HUES6 (cell line): ENCODE measurements at regions not wholly inside any gene's neighbourhood (a gene's known extent, or its start where the extent isn't known, plus 50 kb on each side); places are given as distances from the start of the nearest gene placed in this dataset.

ENCODE experiments used
- H3K27ac ChIP-seq: 2 replicates; pipeline ENCODE4 v1.7.0; 2013; ENCODE audit warnings: low read depth, mild to moderate bottlenecking, low read length, inconsistent platforms
- H3K27me3 ChIP-seq: 2 replicates; pipeline ENCODE4 v1.6.1; 2013; ENCODE audit warnings: low read length; ENCODE audit not compliant: control insufficient read depth, insufficient read depth
- H3K36me3 ChIP-seq: 2 replicates; pipeline ENCODE4 v1.6.1; 2013; ENCODE audit warnings: low read length; ENCODE audit not compliant: control insufficient read depth, insufficient read depth
- H3K4me1 ChIP-seq: 2 replicates; pipeline ENCODE4 v1.6.1; 2013; ENCODE audit warnings: low read length; ENCODE audit not compliant: control insufficient read depth, insufficient read depth
- H3K4me3 ChIP-seq: 2 replicates; pipeline ENCODE4 v1.5.1; 2013; ENCODE audit warnings: low read depth, low read length
- H3K9ac ChIP-seq: one replicate; pipeline ENCODE4 v1.6.1; 2013; ENCODE audit warnings: mild to moderate bottlenecking, low read length
- H3K9me3 ChIP-seq: 2 replicates; pipeline ENCODE4 v1.6.1; 2013; ENCODE audit warnings: low read depth, low read length; ENCODE audit not compliant: control insufficient read depth, insufficient read depth

DNA sequence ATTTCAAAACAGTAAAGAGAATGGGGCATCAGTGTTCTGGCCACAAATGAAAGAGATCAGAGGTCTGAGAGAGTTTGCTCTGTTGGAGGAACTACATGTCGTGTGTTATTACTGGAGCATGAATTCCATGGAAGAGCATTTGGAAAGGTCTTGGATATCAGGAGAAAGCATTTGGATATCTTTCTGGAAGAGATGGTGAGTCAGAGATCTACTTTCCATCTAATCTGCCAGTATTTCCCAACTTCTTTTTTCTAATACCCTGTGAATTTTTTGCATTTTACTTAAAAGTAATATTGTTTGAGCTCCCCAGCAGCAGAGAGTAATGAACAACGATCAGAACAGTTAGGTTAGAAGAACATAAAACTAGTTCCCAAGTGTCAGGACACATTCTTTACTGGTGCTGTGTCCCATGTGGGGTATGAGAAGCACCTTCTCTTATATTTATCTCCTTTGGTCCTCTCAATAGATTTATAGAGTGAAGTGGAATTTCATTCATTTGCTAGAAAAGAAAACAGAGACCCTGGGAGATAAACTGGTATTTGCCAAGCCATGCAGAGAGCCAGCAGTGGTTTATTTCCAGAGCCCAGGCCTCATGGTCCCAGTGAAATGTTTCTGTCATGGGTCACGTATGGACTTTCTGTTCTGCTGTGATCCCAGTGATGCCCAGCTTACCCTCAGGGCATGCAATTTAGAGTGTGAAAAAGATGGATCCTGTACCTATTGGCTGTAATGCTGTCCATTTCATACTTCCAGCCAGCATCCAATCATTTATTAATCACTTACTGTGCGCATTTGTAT is 130.8 kb upstream of the NT5C1B start:
- Histone ChIP-seq H3K9ac (no peak overlapping the region), H3K36me3 (no peaks in the 10 kb centered on the region), H3K9me3 (no peaks in the 10 kb centered on the region), H3K27ac (no peak overlapping the region), H3K4me3 (no peak overlapping the region), H3K4me1 (no peaks in the 10 kb centered on the region; the same call in 1 of the 2 replicates), H3K27me3 (no peaks in the 10 kb centered on the region)

DNA sequence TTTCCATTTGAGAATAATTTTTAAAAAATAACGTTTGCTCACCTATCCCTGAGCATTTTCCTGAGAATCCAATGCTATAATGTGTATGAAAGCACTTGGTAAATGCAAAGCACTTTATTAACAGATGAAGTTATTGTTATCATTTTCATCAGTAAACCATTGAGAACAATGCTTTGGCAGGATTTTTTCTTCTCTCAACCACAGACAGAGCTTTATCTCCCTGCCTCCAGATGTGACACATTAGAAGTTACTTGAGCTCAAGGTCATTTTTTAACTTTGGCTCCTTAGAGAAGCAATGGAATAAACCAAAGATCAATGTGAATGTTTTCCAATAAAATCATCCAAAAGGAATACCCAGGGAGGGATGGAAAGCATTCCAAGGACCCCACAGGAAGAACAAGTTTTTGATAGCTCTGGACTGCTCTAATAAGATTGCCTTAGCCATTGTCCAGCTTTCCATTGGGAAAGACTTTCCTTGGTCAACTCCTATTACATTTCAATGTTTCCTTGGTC is 118.9 kb upstream of the NT5C1B start:
- no peak overlapping the region for H3K27ac ChIP-seq
- no peaks in the 10 kb centered on the region for H3K27me3 ChIP-seq
- no peak overlapping the region for H3K4me3 ChIP-seq
- no peaks in the 10 kb centered on the region; the same call in 1 of the 2 replicates for H3K9me3 ChIP-seq
- H3K36me3 ChIP-seq = no peaks in the 10 kb centered on the region
- H3K9ac ChIP-seq = no peak overlapping the region
- no peaks in the 10 kb centered on the region for H3K4me1 ChIP-seq

GRCh38 chr2:18706001-18706400 is 116.6 kb upstream of the NT5C1B start:
- Histone ChIP-seq H3K9ac (no peak overlapping the region), H3K27ac (no peak overlapping the region), H3K4me1 (no peaks in the 10 kb centered on the region), H3K4me3 (no peak overlapping the region), H3K27me3 (no peaks in the 10 kb centered on the region), H3K9me3 (no peaks in the 10 kb centered on the region), H3K36me3 (no peaks in the 10 kb centered on the region)

GRCh38 chr2:18704276-18704675 is 114.9 kb upstream of the NT5C1B start:
- H3K4me3 ChIP-seq = no peak overlapping the region
- no peaks in the 10 kb centered on the region for H3K36me3 ChIP-seq
- no peaks in the 10 kb centered on the region for H3K4me1 ChIP-seq
- no peaks in the 10 kb centered on the region for H3K9me3 ChIP-seq
- no peak overlapping the region for H3K27ac ChIP-seq
- H3K27me3 ChIP-seq = no peaks in the 10 kb centered on the region
- no peak overlapping the region for H3K9ac ChIP-seq

DNA sequence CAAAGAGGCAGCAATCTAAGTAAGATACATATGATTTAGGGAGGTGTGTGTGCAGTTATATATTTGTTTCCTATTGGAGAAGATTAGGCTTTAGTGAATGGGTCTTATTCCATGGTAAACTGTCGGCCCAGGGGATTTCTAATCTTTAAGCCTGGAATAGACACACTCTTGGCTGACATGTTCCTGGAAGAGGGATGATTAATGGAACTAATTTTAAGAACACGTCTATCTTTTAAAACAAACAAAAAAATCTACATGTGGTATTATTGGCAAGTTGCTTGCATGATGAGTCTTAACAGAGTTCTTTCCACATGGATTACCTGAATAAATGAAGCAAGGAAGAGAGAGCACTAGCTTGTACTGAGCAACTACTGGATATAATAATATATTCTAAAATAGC is 114.2 kb upstream of the NT5C1B start:
- Histone ChIP-seq H3K4me3 (no peak overlapping the region), H3K36me3 (no peaks in the 10 kb centered on the region), H3K9ac (no peak overlapping the region), H3K27me3 (no peaks in the 10 kb centered on the region), H3K9me3 (no peaks in the 10 kb centered on the region), H3K4me1 (no peaks in the 10 kb centered on the region), H3K27ac (no peak overlapping the region)

DNA sequence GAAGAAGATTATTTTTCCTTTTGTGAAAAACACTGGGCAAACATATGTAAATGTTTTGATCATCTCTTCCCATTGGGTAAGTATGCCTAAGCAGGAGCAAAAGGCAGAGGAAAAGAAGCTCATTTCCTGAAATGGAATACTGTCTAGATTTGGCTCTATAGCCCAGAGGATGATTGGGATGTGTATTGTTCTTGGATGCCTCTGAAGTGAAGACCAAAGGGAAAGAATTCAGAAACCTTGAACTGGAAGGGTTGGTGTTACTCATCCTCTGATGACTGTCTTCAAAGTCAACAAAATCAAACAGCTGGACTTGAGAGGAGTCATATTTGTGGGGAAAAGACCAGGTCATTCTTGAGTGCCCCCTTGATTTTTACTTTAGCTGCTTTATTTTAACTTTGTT is 112.6 kb upstream of the NT5C1B start:
- Histone ChIP-seq H3K9ac (no peak overlapping the region), H3K27me3 (no peaks in the 10 kb centered on the region), H3K4me3 (no peak overlapping the region), H3K27ac (no peak overlapping the region), H3K4me1 (no peaks in the 10 kb centered on the region), H3K9me3 (peaks cover 10% of the 10 kb centered on the region; the same call in 1 of the 2 replicates), H3K36me3 (no peaks in the 10 kb centered on the region)

- Histone ChIP-seq H3K27me3 (no peaks in the 10 kb centered on the region), H3K36me3 (no peaks in the 10 kb centered on the region), H3K4me3 (no peak overlapping the region), H3K4me1 (no peaks in the 10 kb centered on the region), H3K9ac (no peak overlapping the region), H3K27ac (no peak overlapping the region), H3K9me3 (peaks cover 10% of the 10 kb centered on the region; the same call in 1 of the 2 replicates)
These were observed 112.2 kb upstream of the NT5C1B start for GRCh38 chr2:18701546-18701945.

GRCh38 chr2:18690342-18690741 is 101.0 kb upstream of the NT5C1B start:
- no peaks in the 10 kb centered on the region for H3K27me3 ChIP-seq
- no peaks in the 10 kb centered on the region for H3K9me3 ChIP-seq
- H3K36me3 ChIP-seq = no peaks in the 10 kb centered on the region
- no peak overlapping the region for H3K4me3 ChIP-seq
- H3K27ac ChIP-seq = no peak overlapping the region
- H3K9ac ChIP-seq = no peak overlapping the region
- H3K4me1 ChIP-seq = no peaks in the 10 kb centered on the region

DNA sequence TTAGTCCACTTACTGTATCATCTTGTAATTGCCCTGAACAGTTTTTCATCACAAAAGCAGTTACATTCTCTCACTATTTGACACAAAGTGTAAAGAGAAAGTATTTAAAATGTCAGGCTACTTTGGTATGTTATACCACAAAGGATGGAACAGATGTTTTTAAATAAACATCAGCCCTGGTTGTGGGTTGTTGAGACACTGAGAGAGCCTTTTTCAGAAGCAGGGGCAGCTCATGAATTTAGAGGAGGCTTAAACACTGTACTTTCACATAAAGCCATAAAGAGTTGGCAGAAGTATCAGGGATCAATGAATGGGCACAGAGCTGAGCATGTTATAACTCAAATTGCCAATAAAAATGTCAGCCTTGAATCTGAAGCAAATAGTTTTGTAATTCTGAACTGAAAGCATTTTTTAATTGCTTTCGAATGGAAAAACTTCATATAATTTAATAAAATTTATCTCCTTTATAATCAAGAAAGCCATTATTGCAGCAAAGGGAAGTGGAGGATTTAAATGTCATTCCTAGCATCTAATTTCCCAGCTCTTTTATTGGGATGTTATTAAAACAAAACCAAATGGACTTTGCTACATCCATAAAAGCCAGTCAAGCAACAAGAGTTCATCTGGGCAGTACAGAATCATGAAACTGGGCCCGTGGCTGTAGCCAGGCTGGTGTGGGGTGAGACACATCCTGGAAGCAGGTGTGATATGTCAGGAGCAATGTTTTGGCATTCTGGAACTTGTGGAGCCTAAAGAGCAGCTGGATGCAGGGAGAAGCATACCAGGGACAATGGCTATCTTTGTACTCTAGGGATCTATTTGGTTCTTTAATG is 95.1 kb upstream of the NT5C1B start:
- Histone ChIP-seq H3K4me1 (no peaks in the 10 kb centered on the region), H3K36me3 (no peaks in the 10 kb centered on the region), H3K27me3 (no peaks in the 10 kb centered on the region), H3K9me3 (no peaks in the 10 kb centered on the region), H3K4me3 (no peak overlapping the region), H3K27ac (no peak overlapping the region), H3K9ac (no peak overlapping the region)

DNA sequence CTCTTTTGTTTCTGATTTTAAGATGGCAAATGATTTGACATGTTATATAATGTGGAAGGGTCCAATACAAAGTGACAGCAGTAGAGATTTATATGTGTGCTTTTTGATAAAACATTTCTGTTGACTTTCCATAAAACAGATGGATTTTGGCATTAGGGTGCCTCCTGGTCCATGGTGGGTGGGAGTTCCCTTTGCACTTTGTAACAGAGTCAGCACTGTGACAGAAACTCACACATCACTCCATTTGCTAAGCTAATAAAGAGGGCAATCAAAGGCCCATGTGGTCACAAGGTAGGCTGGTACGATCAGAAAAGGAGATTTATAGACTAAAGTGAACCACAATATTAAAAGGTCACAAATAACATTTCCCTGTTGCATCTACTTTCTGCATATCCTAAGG is 93.3 kb upstream of the NT5C1B start:
- H3K4me1 ChIP-seq = no peaks in the 10 kb centered on the region
- H3K9ac ChIP-seq = no peak overlapping the region
- H3K36me3 ChIP-seq = no peaks in the 10 kb centered on the region
- no peak overlapping the region for H3K4me3 ChIP-seq
- no peaks in the 10 kb centered on the region for H3K27me3 ChIP-seq
- no peaks in the 10 kb centered on the region for H3K9me3 ChIP-seq
- H3K27ac ChIP-seq = no peak overlapping the region

GRCh38 chr2:18677280-18677679 is 87.9 kb upstream of the NT5C1B start:
- Histone ChIP-seq H3K4me1 (no peaks in the 10 kb centered on the region), H3K36me3 (no peaks in the 10 kb centered on the region), H3K9ac (no peak overlapping the region), H3K9me3 (no peaks in the 10 kb centered on the region), H3K4me3 (no peak overlapping the region), H3K27ac (no peak overlapping the region), H3K27me3 (no peaks in the 10 kb centered on the region)
